Head of caudate nucleus (tissue), 42 donors: ENCODE measurements at regions not wholly inside any gene's neighbourhood (a gene's known extent, or its start where the extent isn't known, plus 50 kb on each side); places are given as distances from the start of the nearest gene placed in this dataset.

ENCODE experiments used
- DNase-seq, 42 donors: peaks; one replicate each; pipeline versions ENCODE4 v3.0.0 to v3.0.0-alpha.2; 2020 to 2021; ENCODE audit warnings: mixed read lengths in 7 of 42
- intact Hi-C: fragments of 100-400 bp; cut with DNase I; formaldehyde crosslinking; loops from one replicate; pipeline ENCODE4 v1.15.0; 2022

DNA sequence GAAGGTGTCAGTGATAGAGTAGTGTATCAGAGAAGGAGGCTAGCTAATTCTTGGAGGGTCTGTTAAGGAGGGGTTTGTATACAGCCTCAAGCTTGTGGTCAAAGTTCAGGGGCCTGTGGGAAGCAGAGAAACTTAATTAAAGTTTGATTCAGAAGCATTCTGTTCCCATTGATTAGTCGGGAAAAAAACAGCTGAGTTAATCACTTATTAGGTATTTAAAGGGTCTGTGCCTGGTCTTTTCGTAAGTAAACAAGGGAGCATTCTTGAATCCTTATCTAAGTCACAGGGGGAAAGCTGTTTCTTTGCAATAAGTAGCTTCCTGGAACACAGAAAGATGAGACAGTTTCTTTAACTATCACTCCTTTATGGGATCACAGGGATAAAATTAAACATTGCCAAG, 492.1 kb downstream of the PCDH10 start:
- intact Hi-C loops, result no loop called here
- DNase-seq, result no peak

DNA sequence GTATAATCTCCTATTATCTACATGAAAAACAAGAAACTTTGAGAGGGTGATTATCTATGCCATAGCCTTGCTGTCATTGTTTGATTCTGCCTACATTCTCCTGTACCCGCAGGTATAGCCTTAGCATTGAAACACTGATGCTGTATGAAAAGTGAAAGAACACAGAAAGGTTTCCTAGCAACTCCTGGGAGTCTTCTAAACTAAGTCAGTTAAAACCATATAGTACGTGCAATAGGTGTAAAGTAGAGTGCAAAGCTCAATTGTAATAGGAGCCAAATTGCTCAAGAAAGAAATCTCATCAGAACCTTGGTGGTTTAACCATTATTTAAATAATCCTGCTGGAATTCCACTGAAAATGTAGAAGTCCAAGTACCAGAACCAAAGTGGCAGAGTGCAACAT, 489.7 kb downstream of the PCDH10 start:
- no peak for DNase-seq
- intact Hi-C loops, result no loop called here

- intact Hi-C loops, result no loop called here
- no peak for DNase-seq
Observed at GRCh38 chr4:133637161-133637560, 488.1 kb downstream of the PCDH10 start.

DNA sequence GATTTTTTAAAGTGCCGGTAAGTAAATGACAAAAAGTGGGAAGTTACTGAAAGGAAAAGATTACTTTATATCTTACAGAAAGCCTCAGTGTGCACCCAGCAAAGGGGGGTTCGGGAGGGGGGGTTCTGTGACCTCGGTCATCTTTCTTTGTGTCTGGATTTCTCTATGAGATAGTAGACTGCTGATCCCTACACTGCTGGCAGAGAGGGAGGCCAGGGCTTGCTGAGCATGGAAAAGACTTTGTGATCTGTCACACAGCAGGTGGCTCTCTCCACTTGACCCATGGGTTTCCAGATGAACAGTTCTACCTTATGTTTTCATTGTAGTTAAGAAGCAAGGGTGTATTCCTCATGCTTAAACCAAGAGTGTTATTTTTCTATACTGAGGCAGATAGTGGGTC, 475.6 kb downstream of the PCDH10 start:
- intact Hi-C loops, result no loop called here
- peak in 1 of 42 donors; percentile 39 for DNase-seq

GRCh38 chr4:133623847-133624246, 474.8 kb downstream of the PCDH10 start:
- intact Hi-C loops, result no loop called here

GRCh38 chr4:133621628-133622027, 472.5 kb downstream of the PCDH10 start:
- DNase-seq, result peak in 2 of 42 donors; percentile 6 to 28
- intact Hi-C loops, result no loop called here

More at GRCh38 chr4:133623847-133624246, 474.8 kb downstream of the PCDH10 start:
- no peak for DNase-seq

- intact Hi-C loops, result no loop called here
- no peak for DNase-seq
Observed at GRCh38 chr4:133620555-133620954, 471.5 kb downstream of the PCDH10 start.

GRCh38 chr4:133618963-133619362, 469.9 kb downstream of the PCDH10 start:
- intact Hi-C loops, result no loop called here
- no peak for DNase-seq

DNA sequence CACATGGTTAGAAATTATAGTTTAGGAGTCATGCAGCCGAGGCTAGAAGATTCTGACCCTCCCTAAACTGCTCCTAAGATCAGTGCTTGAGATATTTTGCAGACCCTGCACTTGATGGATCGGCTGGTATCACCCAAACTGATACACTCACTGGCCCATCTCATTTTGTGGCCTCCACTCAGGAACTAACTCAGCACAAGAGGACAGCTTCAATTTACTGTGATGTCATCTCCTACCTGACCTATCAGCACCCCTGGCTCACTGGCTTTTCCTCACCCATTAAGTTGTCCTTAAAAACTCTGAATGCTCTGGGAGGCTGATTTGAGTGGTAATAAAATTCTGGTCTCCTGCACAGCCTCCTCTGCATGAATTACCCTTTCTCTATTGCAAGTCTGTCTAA, 450.9 kb downstream of the PCDH10 start:
- no peak for DNase-seq
- intact Hi-C loops, result no loop called here

- no peak for DNase-seq
- intact Hi-C loops, result no loop called here
Observed at GRCh38 chr4:133598779-133599178, 449.7 kb downstream of the PCDH10 start.

- DNase-seq, result no peak
- intact Hi-C loops, result no loop called here
Observed at GRCh38 chr4:133597251-133597650, 448.2 kb downstream of the PCDH10 start.

GRCh38 chr4:133596459-133596858, 447.4 kb downstream of the PCDH10 start:
- DNase-seq, result no peak
- intact Hi-C loops, result no loop called here

GRCh38 chr4:133594390-133595207, 445.5 kb downstream of the PCDH10 start:
- no peak for DNase-seq
- intact Hi-C loops, result no loop called here

DNA sequence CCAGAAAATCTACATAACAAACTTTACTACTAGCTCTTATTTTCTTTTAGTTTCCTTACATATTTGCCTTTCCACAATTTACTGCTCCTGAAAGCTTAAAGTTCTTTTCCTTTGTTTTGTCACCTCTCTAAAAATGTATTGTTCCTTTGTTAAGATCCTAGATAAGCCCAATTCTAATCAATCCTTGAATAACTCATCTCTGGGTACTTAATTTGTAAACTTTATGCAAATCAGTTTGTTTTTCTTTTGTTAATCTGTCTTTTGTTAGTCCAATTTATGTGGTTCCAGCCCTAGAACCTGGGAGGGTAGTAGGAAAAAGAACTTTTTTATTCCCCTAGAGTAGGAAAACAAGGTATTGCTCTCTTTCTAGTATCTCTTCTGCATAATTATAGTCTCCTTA, 444.7 kb downstream of the PCDH10 start:
- DNase-seq, result no peak
- intact Hi-C loops, result no loop called here

GRCh38 chr4:133592591-133592990, 443.5 kb downstream of the PCDH10 start:
- intact Hi-C loops, result no loop called here
- DNase-seq, result no peak

- no peak for DNase-seq
- intact Hi-C loops, result no loop called here
Observed at GRCh38 chr4:133592106-133592505, 443.0 kb downstream of the PCDH10 start.

GRCh38 chr4:133588306-133588705, 439.2 kb downstream of the PCDH10 start:
- intact Hi-C loops, result no loop called here
- no peak for DNase-seq

DNA sequence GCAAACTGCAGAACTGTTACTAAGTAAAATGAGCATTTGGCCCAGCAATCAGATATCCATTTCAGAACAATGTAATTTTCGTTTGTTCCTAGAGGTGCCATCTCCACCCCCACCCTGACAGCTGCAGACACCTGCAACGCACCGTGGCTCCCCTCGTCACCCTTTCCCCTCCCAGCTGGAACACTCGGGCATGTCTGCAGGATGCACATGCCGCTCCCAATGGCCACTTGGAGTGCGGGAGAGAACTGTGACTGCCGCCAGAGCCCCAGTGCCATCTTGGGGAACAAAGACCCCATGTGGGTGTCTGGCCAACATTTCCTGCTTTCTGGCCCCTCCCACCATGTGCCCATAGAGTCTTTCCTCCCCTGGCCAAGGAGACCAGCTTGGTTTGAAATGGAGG, 436.2 kb downstream of the PCDH10 start:
- no peak for DNase-seq
- intact Hi-C loops, result no loop called here

- intact Hi-C loops, result no loop called here
- DNase-seq, result no peak
Observed at GRCh38 chr4:133584714-133585113, 435.6 kb downstream of the PCDH10 start.

- intact Hi-C loops, result no loop called here
- DNase-seq, result no peak
Observed at GRCh38 chr4:133581996-133582619, 433.0 kb downstream of the PCDH10 start.

GRCh38 chr4:133574248-133574647, 425.2 kb downstream of the PCDH10 start:
- intact Hi-C loops, result no loop called here

More at GRCh38 chr4:133574248-133574647, 425.2 kb downstream of the PCDH10 start:
- no peak for DNase-seq
